ENCODE measurements at regions not wholly inside any gene's neighbourhood (a gene's known extent, or its start where the extent isn't known, plus 50 kb on each side); places are given as distances from the start of the nearest gene placed in this dataset.

DNA sequence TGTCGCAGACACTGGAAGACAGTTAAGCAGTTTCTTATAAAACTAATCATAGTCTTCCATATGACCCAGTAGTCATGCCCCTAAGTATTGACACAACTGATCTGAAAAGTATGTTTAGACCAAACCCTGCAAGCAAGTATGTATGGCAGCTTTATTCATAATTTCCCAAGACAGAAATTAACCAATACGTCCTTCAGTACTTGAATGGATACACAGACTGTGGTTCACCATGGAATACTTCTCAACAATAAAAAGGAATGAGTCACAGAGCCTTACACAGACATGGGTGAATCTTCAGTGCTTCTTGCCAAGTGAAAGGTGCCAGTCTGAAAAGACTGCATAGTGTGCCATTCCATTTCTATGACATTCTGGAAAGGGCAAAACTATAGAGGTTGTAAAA is 50.2 kb upstream of the AKR1E2 start:
- no peak for DNase-seq
- TF ChIP-seq POLR2A (IDR thresholded peaks at IDR 0.05): no peak
- no peak for TF ChIP-seq EP300 (IDR thresholded peaks at IDR 0.05)
- TF ChIP-seq, protein P1, sequence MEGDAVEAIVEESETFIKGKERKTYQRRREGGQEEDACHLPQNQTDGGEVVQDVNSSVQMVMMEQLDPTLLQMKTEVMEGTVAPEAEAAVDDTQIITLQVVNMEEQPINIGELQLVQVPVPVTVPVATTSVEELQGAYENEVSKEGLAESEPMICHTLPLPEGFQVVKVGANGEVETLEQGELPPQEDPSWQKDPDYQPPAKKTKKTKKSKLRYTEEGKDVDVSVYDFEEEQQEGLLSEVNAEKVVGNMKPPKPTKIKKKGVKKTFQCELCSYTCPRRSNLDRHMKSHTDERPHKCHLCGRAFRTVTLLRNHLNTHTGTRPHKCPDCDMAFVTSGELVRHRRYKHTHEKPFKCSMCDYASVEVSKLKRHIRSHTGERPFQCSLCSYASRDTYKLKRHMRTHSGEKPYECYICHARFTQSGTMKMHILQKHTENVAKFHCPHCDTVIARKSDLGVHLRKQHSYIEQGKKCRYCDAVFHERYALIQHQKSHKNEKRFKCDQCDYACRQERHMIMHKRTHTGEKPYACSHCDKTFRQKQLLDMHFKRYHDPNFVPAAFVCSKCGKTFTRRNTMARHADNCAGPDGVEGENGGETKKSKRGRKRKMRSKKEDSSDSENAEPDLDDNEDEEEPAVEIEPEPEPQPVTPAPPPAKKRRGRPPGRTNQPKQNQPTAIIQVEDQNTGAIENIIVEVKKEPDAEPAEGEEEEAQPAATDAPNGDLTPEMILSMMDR (IDR thresholded peaks at IDR 0.05): no peak
- no peak for TF ChIP-seq POLR2AphosphoS5 (IDR thresholded peaks at IDR 0.05)
- 76 to 81% methylated on average over 2 of the region's 2 CpGs for WGBS, 2 donors

DNA sequence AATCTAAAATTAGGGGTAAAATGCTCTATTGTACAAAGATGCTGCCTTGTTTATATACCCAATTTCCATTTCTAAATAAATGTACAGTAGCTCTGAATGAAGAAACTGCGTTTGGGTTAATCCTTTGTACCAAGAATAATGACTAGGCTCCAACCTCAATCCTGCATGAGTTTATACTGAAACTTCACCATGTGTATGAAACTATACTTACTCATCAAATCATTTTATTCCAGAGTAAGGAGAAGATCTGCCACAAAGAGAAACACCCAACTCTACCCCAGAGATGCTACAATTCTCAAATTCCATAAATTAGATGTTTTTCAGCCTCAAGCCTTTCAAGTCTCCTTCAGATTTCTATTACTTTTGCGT is 53.8 kb upstream of the AKR1E2 start:
- WGBS, 2 donors: 82 to 87% methylated on average over 2 of the region's 2 CpGs
- Histone ChIP-seq H3K9me3 (no peaks in the 10 kb centered on the region), H3K27me3 (no peaks in the 10 kb centered on the region), H3K4me1 (peaks cover 0 to 24% (median 14%) of the 10 kb centered on the region in 4 donors), H3K27ac (no peak overlapping the region), H3K36me3 (no peaks in the 10 kb centered on the region), H3K4me3 (no peak overlapping the region)
- intact Hi-C loops (cut with DNase I): no loop called here
- no peak for DNase-seq
- TF ChIP-seq POLR2A (IDR thresholded peaks at IDR 0.05): no peak
- no peak for TF ChIP-seq EP300 (IDR thresholded peaks at IDR 0.05)
- TF ChIP-seq, protein P1 (IDR thresholded peaks at IDR 0.05): no peak
- TF ChIP-seq POLR2AphosphoS5 (IDR thresholded peaks at IDR 0.05): no peak

More for the DNA sequence above, 50.2 kb upstream of the AKR1E2 start:
- H3K36me3 ChIP-seq: no peaks in the 10 kb centered on the region
- peaks cover 0 to 12% (median 9%) of the 10 kb centered on the region in 4 donors for H3K4me1 ChIP-seq
- no peak overlapping the region for H3K27ac ChIP-seq
- H3K9me3 ChIP-seq: no peaks in the 10 kb centered on the region
- H3K4me3 ChIP-seq: no peak overlapping the region
- intact Hi-C loops (cut with DNase I): no loop called here
- H3K27me3 ChIP-seq: no peaks in the 10 kb centered on the region

DNA sequence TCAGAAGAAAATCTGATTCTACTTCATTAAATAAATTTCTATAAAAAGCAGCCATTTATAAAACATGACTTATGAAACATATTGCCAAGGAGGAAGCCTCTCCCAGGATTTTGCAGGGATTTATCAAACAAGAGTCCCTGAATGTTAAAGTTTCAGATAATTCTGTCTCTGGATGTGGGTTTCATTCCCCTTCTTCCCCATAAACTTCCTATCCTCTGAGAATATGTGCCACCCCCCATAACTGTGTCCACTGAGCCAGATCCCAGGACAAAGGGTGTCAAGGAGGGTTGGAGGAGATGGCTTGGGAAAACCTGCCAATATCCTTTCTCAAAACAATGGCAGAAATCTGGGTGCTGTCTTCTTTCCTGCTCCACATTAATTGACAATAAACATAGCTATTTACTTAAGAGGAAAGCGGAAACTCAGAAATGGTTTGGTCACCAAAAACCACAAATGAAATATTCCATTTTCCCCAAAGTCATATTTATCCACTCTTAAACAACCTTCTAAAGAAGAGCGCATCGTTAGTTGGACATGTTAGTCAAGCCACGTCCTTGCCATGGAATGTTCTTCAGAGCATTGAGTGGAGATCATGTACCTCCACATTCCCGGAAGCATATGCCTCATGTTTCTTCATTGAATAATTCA is 54.3 kb upstream of the AKR1E2 start:
- no peak for TF ChIP-seq EP300 (IDR thresholded peaks at IDR 0.05)
- TF ChIP-seq POLR2AphosphoS5 (IDR thresholded peaks at IDR 0.05): no peak
- TF ChIP-seq, protein P1 (IDR thresholded peaks at IDR 0.05): no peak
- no peak for TF ChIP-seq POLR2A (IDR thresholded peaks at IDR 0.05)
- Histone ChIP-seq H3K27ac (peak overlapping the region in 2 of 4 donors; percentile 70 to 75), H3K9me3 (no peaks in the 10 kb centered on the region), H3K27me3 (no peaks in the 10 kb centered on the region), H3K4me3 (no peak overlapping the region), H3K36me3 (no peaks in the 10 kb centered on the region), H3K4me1 (peaks cover 0 to 29% (median 17%) of the 10 kb centered on the region in 4 donors)
- WGBS, 2 donors: 86 to 92% methylated on average over 5 of the region's 5 CpGs
- intact Hi-C loops (cut with DNase I): loop anchor here (2.0 kb wide), 1 partner anchor 1579 kb away; no protein-coding TSS in a partner anchor
- no peak for DNase-seq

DNA sequence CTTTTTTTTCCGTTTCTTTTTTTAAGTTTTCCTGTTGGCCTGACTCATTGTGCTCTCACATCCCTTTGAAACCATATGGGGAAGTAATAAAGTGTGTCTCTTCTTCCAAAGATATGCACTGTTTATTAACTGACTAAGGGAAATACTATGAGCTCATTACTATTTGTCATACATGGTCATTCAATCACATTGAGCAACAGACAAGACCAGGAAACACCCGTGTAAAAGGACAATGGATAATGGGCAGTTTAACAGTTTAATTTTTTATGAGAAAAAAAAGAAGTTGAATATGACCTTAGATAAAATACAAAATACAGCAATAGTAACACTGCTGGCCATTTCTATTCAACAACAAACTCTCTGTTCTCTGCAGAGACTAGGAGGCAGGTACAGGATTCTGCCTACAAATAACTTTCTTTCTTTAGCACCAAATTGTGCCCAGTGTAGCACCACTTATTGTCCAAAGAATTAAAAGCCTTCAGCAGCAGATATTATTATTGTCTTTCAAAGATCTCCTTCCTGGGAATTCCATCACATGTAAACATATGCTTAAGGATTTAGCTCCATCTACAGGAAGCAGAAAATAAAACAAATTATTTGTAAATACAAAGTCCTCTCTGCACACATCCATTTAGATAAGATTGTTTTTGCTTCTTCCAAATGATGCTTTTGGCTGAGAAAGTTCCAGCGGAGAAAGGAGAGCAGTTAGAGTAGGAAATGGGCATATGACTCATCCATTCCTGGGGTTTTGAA is 55.0 kb upstream of the AKR1E2 start:
- Histone ChIP-seq H3K9me3 (no peaks in the 10 kb centered on the region), H3K27ac (peak overlapping the region in 3 of 4 donors; percentile 52 to 75 (median 70)), H3K4me1 (peaks cover 0 to 36% (median 24%) of the 10 kb centered on the region in 4 donors), H3K27me3 (no peaks in the 10 kb centered on the region), H3K36me3 (no peaks in the 10 kb centered on the region), H3K4me3 (no peak overlapping the region)
- no peak for DNase-seq
- TF ChIP-seq POLR2AphosphoS5 (IDR thresholded peaks at IDR 0.05) (peak in 3 of 4 donors; percentile 34 to 89 (median 42)), EP300 (IDR thresholded peaks at IDR 0.05) (peak in 2 of 4 donors; percentile 25 to 72), POLR2A (IDR thresholded peaks at IDR 0.05) (no peak)
- TF ChIP-seq, protein P1 (IDR thresholded peaks at IDR 0.05): peak in 2 of 4 experiments; percentile 21 to 29
- 5 to 22% methylated on average over 3 of the region's 3 CpGs for WGBS, 2 donors
- intact Hi-C loops (cut with DNase I): loop anchor here (2.0 kb wide), 1 partner anchor 1578 kb away; no protein-coding TSS in a partner anchor

Data from sigmoid colon (tissue), 6 donors.